H9 (cell line): ENCODE measurements at regions not wholly inside any gene's neighbourhood (a gene's known extent, or its start where the extent isn't known, plus 50 kb on each side); places are given as distances from the start of the nearest gene placed in this dataset.

Source experiments
- DNase-seq: peaks from one replicate; pipeline ENCODE4 v3.0.0-alpha.2; 2017
- H2AFZ ChIP-seq: one replicate; pipeline ENCODE4 v1.6.1; 2013; ENCODE audit warnings: mild to moderate bottlenecking, low read length, control low read depth, moderate library complexity
- H2AK5ac ChIP-seq: 2 replicates; pipeline ENCODE4 v1.6.1; 2013; ENCODE audit warnings: low read length, control low read depth, mixed read lengths; ENCODE audit not compliant: insufficient read length
- H2BK120ac ChIP-seq: one replicate; pipeline ENCODE4 v1.6.1; 2013; ENCODE audit warnings: low read depth, mild to moderate bottlenecking, low read length, control low read depth, inconsistent platforms; ENCODE audit not compliant: poor library complexity, severe bottlenecking
- H2BK12ac ChIP-seq: 2 replicates; pipeline ENCODE4 v1.6.1; 2013; ENCODE audit warnings: low read length, control low read depth, mixed read lengths, low read depth; ENCODE audit not compliant: insufficient read length
- H2BK15ac ChIP-seq: 2 replicates; pipeline ENCODE4 v1.6.1; 2013; ENCODE audit warnings: low read depth, low read length, control low read depth
- H2BK20ac ChIP-seq: one replicate; pipeline ENCODE4 v1.6.1; 2013; ENCODE audit warnings: low read depth, mild to moderate bottlenecking, low read length, control low read depth, inconsistent platforms; ENCODE audit not compliant: poor library complexity, severe bottlenecking
- H2BK5ac ChIP-seq: 2 replicates; pipeline ENCODE4 v1.6.1; 2013; ENCODE audit warnings: low read length, control low read depth, mixed read lengths; ENCODE audit not compliant: insufficient read length
- H3K14ac ChIP-seq: 2 replicates; pipeline ENCODE4 v1.6.1; 2013; ENCODE audit warnings: low read length, control low read depth; ENCODE audit not compliant: insufficient read depth
- H3K18ac ChIP-seq: 2 replicates; pipeline ENCODE4 v1.6.1; 2013; ENCODE audit warnings: low read depth, mild to moderate bottlenecking, mixed read lengths, low read length, control low read depth; ENCODE audit not compliant: insufficient read length
- H3K23ac ChIP-seq: 2 replicates; pipeline ENCODE4 v1.6.1; 2013; ENCODE audit warnings: low read length, control low read depth, mixed read lengths, low read depth; ENCODE audit not compliant: insufficient read length
- H3K23me2 ChIP-seq: 2 replicates; pipeline ENCODE4 v1.6.1; 2013; ENCODE audit warnings: low read depth, mild to moderate bottlenecking, mixed read lengths, low read length, control low read depth; ENCODE audit not compliant: insufficient read length, poor library complexity, severe bottlenecking
- H3K27ac ChIP-seq: 2 replicates; pipeline ENCODE4 v1.5.1; 2013; ENCODE audit warnings: low read length, control low read depth, mixed read lengths, low read depth; ENCODE audit not compliant: insufficient read length
- H3K27me3 ChIP-seq: 2 replicates; pipeline ENCODE4 v1.6.1; 2013; ENCODE audit warnings: low read length, control low read depth, inconsistent platforms; ENCODE audit not compliant: insufficient read depth
- H3K4ac ChIP-seq: 2 replicates; pipeline ENCODE4 v1.6.1; 2013; ENCODE audit warnings: low read depth, mild to moderate bottlenecking, control low read depth, inconsistent platforms, low read length, moderate library complexity
- H3K4me1 ChIP-seq: 2 replicates; pipeline ENCODE4 v1.6.1; 2013; ENCODE audit warnings: low read length, control low read depth, inconsistent platforms; ENCODE audit not compliant: insufficient read depth
- H3K4me2 ChIP-seq: 2 replicates; pipeline ENCODE4 v1.6.1; 2013; ENCODE audit warnings: low read length, control low read depth, mixed read lengths; ENCODE audit not compliant: insufficient read length, insufficient read depth
- H3K56ac ChIP-seq: 2 replicates; pipeline ENCODE4 v1.6.1; 2013; ENCODE audit warnings: low read depth, mild to moderate bottlenecking, mixed read lengths, low read length, control low read depth; ENCODE audit not compliant: insufficient read length
- H3K79me1 ChIP-seq: 2 replicates; pipeline ENCODE4 v1.6.1; 2013; ENCODE audit warnings: low read depth, mild to moderate bottlenecking, moderate library complexity, low read length, control low read depth, inconsistent platforms; ENCODE audit not compliant: insufficient read depth, poor library complexity, severe bottlenecking
- H3K79me2 ChIP-seq: 2 replicates; pipeline ENCODE4 v1.6.1; 2013; ENCODE audit warnings: low read length, control low read depth, inconsistent platforms; ENCODE audit not compliant: insufficient read depth
- H3K9ac ChIP-seq: 2 replicates; pipeline ENCODE4 v1.6.1; 2013; ENCODE audit warnings: low read length, control low read depth, mixed read lengths; ENCODE audit not compliant: insufficient read length; ENCODE audit errors: extremely low read depth
- H3K9me3 ChIP-seq: one replicate; pipeline ENCODE4 v1.6.1; 2013; ENCODE audit warnings: low read depth, low read length, inconsistent platforms; ENCODE audit not compliant: control insufficient read depth
- H3T11ph ChIP-seq: one replicate; pipeline ENCODE4 v1.6.1; 2013; ENCODE audit warnings: mild to moderate bottlenecking, low read length, control low read depth, inconsistent platforms
- H4K20me1 ChIP-seq: one replicate; pipeline ENCODE4 v1.6.1; 2013; ENCODE audit not compliant: control insufficient read depth, insufficient read length, insufficient read depth
- H4K5ac ChIP-seq: 2 replicates; pipeline ENCODE4 v1.6.1; 2013; ENCODE audit warnings: low read depth, mild to moderate bottlenecking, mixed read lengths, low read length, control low read depth; ENCODE audit not compliant: insufficient read length
- H4K8ac ChIP-seq: replicated peaks from 2 replicates; pipeline ENCODE4 v1.6.1; 2013; ENCODE audit warnings: low read length, control low read depth, mixed read lengths, low read depth; ENCODE audit not compliant: insufficient read length
- H4K91ac ChIP-seq: 2 replicates; pipeline ENCODE4 v1.6.1; 2013; ENCODE audit warnings: low read depth, mild to moderate bottlenecking, moderate library complexity, mixed read lengths, low read length, control low read depth; ENCODE audit not compliant: insufficient read length
- H3K27ac Mint-ChIP-seq, 3 experiments: 2 replicates in 2 of 3; 3 replicates in 1 of 3; pipeline ENCODE4 v1.8.0; 2020 to 2021; ENCODE audit warnings: mixed read lengths in 3 of 3, mild to moderate bottlenecking in 1 of 3, moderate library complexity in 1 of 3
- H3K27me3 Mint-ChIP-seq: 2 replicates; pipeline ENCODE4 v1.8.0; 2021; ENCODE audit warnings: low read depth, mild to moderate bottlenecking, moderate library complexity, mixed read lengths
- H3K36me3 Mint-ChIP-seq, 3 experiments: 2 replicates in 2 of 3; 3 replicates in 1 of 3; pipeline ENCODE4 v1.8.0; 2020 to 2021; ENCODE audit warnings: low read depth in 3 of 3, mixed read lengths in 3 of 3; ENCODE audit not compliant: insufficient read depth in 1 of 3
- H3K4me1 Mint-ChIP-seq, 2 experiments: 2 replicates each; pipeline ENCODE4 v1.8.0; 2020; ENCODE audit warnings: mixed read lengths in 2 of 2
- H3K4me3 Mint-ChIP-seq, 2 experiments: 2 replicates in 1 of 2; 3 replicates in 1 of 2; pipeline ENCODE4 v1.8.0; 2020 to 2021; ENCODE audit warnings: mild to moderate bottlenecking in 2 of 2, mixed read lengths in 2 of 2, moderate library complexity in 1 of 2
- H3K9me3 Mint-ChIP-seq, 2 experiments: 2 replicates in 1 of 2; 3 replicates in 1 of 2; pipeline ENCODE4 v1.8.0; 2020; ENCODE audit warnings: mild to moderate bottlenecking in 2 of 2, mixed read lengths in 2 of 2, moderate library complexity in 1 of 2
- WGBS: extraction: QIAGEN DNeasy Blood & Tissue Kit; methylation state at CpG from one replicate; pipeline ENCODE4 v1.1.7; 2013; ENCODE audit warnings: missing lambda C conversion rate, low lambda C conversion rate, mixed read lengths; ENCODE audit not compliant: insufficient read length; ENCODE audit errors: extremely low coverage; 5-methylcytosine and 5-hydroxymethylcytosine counted together
- TF ChIP-seq, protein P1 (sequence below): fragments of 200-600 bp; sonication (generic); conservative IDR thresholded peaks from 3 replicates; pipeline ENCODE4 v1.8.0; 2021; ENCODE audit warnings: antibody characterized with exemption, mild to moderate bottlenecking

GRCh38 chr4:111837761-111838160 is 307.5 kb upstream of the FAM241A start:
- Histone ChIP-seq H3K4me1 (no peaks in the 10 kb centered on the region), H3K23me2 (no peaks in the 10 kb centered on the region), H3K27me3 (no peaks in the 10 kb centered on the region), H3K9ac (no peak overlapping the region), H3K27ac (no peak overlapping the region), H2BK15ac (no peak overlapping the region), H3T11ph (no peak overlapping the region), H4K5ac (no peak overlapping the region), H2AK5ac (no peak overlapping the region), H3K79me2 (no peaks in the 10 kb centered on the region), H4K20me1 (no peaks in the 10 kb centered on the region), H3K4ac (no peak overlapping the region), H2BK12ac (no peak overlapping the region), H2BK5ac (no peak overlapping the region), H3K18ac (no peak overlapping the region), H2BK120ac (no peak overlapping the region), H3K9me3 (no peaks in the 10 kb centered on the region), H4K91ac (no peak overlapping the region), H3K14ac (no peak overlapping the region), H3K79me1 (no peaks in the 10 kb centered on the region), H3K23ac (no peak overlapping the region), H2BK20ac (no peak overlapping the region), H2AFZ (no peak overlapping the region), H4K8ac (no peak overlapping the region), H3K4me2 (no peak overlapping the region), H3K56ac (no peak overlapping the region)
- no peak overlapping the region for H3K4me3 Mint-ChIP-seq
- 100% methylated on average over 1 of the region's 2 CpGs for WGBS
- H3K27me3 Mint-ChIP-seq, result no peaks in the 10 kb centered on the region; the same call in 1 of the 2 replicates
- H3K9me3 Mint-ChIP-seq, result peaks cover 3% of the 10 kb centered on the region in 2 experiments; a peak in 3 of 5 replicates
- H3K36me3 Mint-ChIP-seq, result peaks cover 0 to 5% (median 0%) of the 10 kb centered on the region in 3 experiments; a peak in 3 of 7 replicates
- H3K4me1 Mint-ChIP-seq, result peaks cover 9 to 13% of the 10 kb centered on the region in 2 experiments
- TF ChIP-seq, protein P1, sequence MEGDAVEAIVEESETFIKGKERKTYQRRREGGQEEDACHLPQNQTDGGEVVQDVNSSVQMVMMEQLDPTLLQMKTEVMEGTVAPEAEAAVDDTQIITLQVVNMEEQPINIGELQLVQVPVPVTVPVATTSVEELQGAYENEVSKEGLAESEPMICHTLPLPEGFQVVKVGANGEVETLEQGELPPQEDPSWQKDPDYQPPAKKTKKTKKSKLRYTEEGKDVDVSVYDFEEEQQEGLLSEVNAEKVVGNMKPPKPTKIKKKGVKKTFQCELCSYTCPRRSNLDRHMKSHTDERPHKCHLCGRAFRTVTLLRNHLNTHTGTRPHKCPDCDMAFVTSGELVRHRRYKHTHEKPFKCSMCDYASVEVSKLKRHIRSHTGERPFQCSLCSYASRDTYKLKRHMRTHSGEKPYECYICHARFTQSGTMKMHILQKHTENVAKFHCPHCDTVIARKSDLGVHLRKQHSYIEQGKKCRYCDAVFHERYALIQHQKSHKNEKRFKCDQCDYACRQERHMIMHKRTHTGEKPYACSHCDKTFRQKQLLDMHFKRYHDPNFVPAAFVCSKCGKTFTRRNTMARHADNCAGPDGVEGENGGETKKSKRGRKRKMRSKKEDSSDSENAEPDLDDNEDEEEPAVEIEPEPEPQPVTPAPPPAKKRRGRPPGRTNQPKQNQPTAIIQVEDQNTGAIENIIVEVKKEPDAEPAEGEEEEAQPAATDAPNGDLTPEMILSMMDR, result no peak
- no peak overlapping the region for H3K27ac Mint-ChIP-seq
- DNase-seq, result no peak
